ENCODE measurements at regions not wholly inside any gene's neighbourhood (a gene's known extent, or its start where the extent isn't known, plus 50 kb on each side); places are given as distances from the start of the nearest gene placed in this dataset.

GRCh38 chr17:14409292-14409691 is 108.4 kb downstream of the HS3ST3B1 start:
- Histone ChIP-seq H3K4me1 (ENCODE audit: low read length) (no peaks in the 10 kb centered on the region), H3K4me2 (ENCODE audit: low read depth, low read length) (no peak overlapping the region), H3K9me2 (replicated peaks; ENCODE audit: insufficient read depth, low read length) (no peaks in the 10 kb centered on the region), H3K9ac (ENCODE audit: low read length) (no peak overlapping the region), H3K9me3 (replicated peaks; ENCODE audit: insufficient read depth, low read length) (no peaks in the 10 kb centered on the region), H3K4me3 (ENCODE audit: low read length) (no peak overlapping the region), H3K36me3 (replicated peaks; ENCODE audit: insufficient read depth, low read length) (no peaks in the 10 kb centered on the region), H3K79me2 (ENCODE audit: low read length) (no peaks in the 10 kb centered on the region), H2AFZ (ENCODE audit: low read length) (no peak overlapping the region), H3K27me3 (replicated peaks; ENCODE audit: insufficient read depth, low read length) (no peaks in the 10 kb centered on the region), H3K27ac (ENCODE audit: low read length) (no peak overlapping the region), H4K20me1 (ENCODE audit: insufficient read depth, low read length) (no peaks in the 10 kb centered on the region), H3F3A (ENCODE audit: insufficient read depth, low read length) (0 out of 2 replicates have a peak, but pooled peaks cover 2% of the 10 kb centered on the region)
- TF ChIP-seq EZH2phosphoT487 (IDR thresholded peaks at IDR 0.05; ENCODE audit: low read length) = no peak
- TF ChIP-seq, protein P1, sequence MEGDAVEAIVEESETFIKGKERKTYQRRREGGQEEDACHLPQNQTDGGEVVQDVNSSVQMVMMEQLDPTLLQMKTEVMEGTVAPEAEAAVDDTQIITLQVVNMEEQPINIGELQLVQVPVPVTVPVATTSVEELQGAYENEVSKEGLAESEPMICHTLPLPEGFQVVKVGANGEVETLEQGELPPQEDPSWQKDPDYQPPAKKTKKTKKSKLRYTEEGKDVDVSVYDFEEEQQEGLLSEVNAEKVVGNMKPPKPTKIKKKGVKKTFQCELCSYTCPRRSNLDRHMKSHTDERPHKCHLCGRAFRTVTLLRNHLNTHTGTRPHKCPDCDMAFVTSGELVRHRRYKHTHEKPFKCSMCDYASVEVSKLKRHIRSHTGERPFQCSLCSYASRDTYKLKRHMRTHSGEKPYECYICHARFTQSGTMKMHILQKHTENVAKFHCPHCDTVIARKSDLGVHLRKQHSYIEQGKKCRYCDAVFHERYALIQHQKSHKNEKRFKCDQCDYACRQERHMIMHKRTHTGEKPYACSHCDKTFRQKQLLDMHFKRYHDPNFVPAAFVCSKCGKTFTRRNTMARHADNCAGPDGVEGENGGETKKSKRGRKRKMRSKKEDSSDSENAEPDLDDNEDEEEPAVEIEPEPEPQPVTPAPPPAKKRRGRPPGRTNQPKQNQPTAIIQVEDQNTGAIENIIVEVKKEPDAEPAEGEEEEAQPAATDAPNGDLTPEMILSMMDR (IDR thresholded peaks at IDR 0.05; ENCODE audit: low read length) = no peak
- no peak for TF ChIP-seq EZH2 (optimal IDR thresholded peaks at IDR 0.05; ENCODE audit: low read depth, low read length)
- DNase-seq = no peak

DNA sequence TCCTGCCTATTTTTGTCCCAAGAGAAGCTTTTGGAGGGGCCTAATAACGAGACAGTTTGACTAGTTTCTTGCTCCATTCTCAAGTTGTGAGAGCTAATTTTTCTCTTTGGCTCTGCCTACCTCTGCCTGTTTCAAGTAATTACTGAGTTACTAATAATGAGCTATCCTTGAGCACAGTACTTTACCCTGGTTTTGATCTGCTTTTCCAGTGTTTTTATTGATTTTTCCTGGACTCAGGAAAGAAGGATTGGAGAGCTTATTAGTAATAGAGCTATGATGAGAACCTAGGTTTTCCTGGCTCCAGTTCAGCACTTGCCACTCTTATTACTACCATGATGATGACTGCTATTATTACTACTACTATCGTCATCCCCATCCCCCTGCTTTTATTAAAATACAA is 106.7 kb downstream of the HS3ST3B1 start:
- no peaks in the 10 kb centered on the region for H3K36me3 ChIP-seq (replicated peaks; ENCODE audit: insufficient read depth, low read length)
- H3K27me3 ChIP-seq (replicated peaks; ENCODE audit: insufficient read depth, low read length) = no peaks in the 10 kb centered on the region
- no peak overlapping the region for H3K9ac ChIP-seq (ENCODE audit: low read length)
- no peak overlapping the region for H3K4me3 ChIP-seq (ENCODE audit: low read length)
- DNase-seq = no peak
- H3K4me2 ChIP-seq (ENCODE audit: low read depth, low read length) = no peak overlapping the region
- H3K79me2 ChIP-seq (ENCODE audit: low read length) = no peaks in the 10 kb centered on the region
- H3F3A ChIP-seq (ENCODE audit: insufficient read depth, low read length) = 0 out of 2 replicates have a peak, but pooled peaks cover 5% of the 10 kb centered on the region
- no peaks in the 10 kb centered on the region for H3K9me2 ChIP-seq (replicated peaks; ENCODE audit: insufficient read depth, low read length)
- H3K9me3 ChIP-seq (replicated peaks; ENCODE audit: insufficient read depth, low read length) = no peaks in the 10 kb centered on the region
- no peak overlapping the region for H3K27ac ChIP-seq (ENCODE audit: low read length)
- no peaks in the 10 kb centered on the region for H4K20me1 ChIP-seq (ENCODE audit: insufficient read depth, low read length)
- no peak for TF ChIP-seq EZH2 (optimal IDR thresholded peaks at IDR 0.05; ENCODE audit: low read depth, low read length)
- TF ChIP-seq, protein P1 (IDR thresholded peaks at IDR 0.05; ENCODE audit: low read length) = no peak
- TF ChIP-seq EZH2phosphoT487 (IDR thresholded peaks at IDR 0.05; ENCODE audit: low read length) = no peak
- H3K4me1 ChIP-seq (ENCODE audit: low read length) = no peaks in the 10 kb centered on the region; the same call in 1 of the 2 replicates
- no peak overlapping the region for H2AFZ ChIP-seq (ENCODE audit: low read length)

DNA sequence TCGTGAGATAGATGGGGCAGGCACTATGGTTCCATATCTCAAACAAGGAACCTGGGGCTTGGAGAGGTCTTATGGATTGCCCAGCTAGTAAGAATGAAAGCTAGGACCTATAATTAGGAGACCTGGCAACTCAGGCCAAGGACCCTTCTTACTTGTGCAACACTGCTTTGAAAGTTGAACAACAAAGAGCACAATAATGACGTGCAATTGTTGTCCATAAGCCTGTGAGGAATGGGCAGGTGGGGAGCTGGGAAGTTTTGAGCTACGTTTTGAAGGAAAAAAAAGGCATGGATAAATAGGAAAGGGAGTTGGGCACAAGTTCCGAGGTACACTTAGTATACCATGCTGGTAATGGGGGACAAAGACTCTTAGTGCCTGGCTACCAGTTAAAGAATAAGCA is 104.3 kb downstream of the HS3ST3B1 start:
- H3K4me2 ChIP-seq (ENCODE audit: low read depth, low read length) = peak overlapping the region; percentile 37; the same call in 1 of the 2 replicates
- H2AFZ ChIP-seq (ENCODE audit: low read length) = 0 out of 2 replicates have a peak overlapping the region, but pooled peaks have one; percentile 27

More for the DNA sequence above, 104.3 kb downstream of the HS3ST3B1 start:
- Histone ChIP-seq H3K4me3 (ENCODE audit: low read length) (peak overlapping the region; percentile 27; the same call in 1 of the 2 replicates), H3K4me1 (ENCODE audit: low read length) (no peaks in the 10 kb centered on the region; the same call in 1 of the 2 replicates), H3K9me3 (replicated peaks; ENCODE audit: insufficient read depth, low read length) (no peaks in the 10 kb centered on the region), H3K9ac (ENCODE audit: low read length) (peak overlapping the region; percentile 31; the same call in 1 of the 2 replicates), H3K79me2 (ENCODE audit: low read length) (no peaks in the 10 kb centered on the region), H3K9me2 (replicated peaks; ENCODE audit: insufficient read depth, low read length) (no peaks in the 10 kb centered on the region), H4K20me1 (ENCODE audit: insufficient read depth, low read length) (no peaks in the 10 kb centered on the region), H3K36me3 (replicated peaks; ENCODE audit: insufficient read depth, low read length) (no peaks in the 10 kb centered on the region), H3F3A (ENCODE audit: insufficient read depth, low read length) (0 out of 2 replicates have a peak, but pooled peaks cover 5% of the 10 kb centered on the region), H3K27me3 (replicated peaks; ENCODE audit: insufficient read depth, low read length) (no peaks in the 10 kb centered on the region), H3K27ac (ENCODE audit: low read length) (peak overlapping the region; percentile 86)
- DNase-seq = no peak
- no peak for TF ChIP-seq EZH2 (optimal IDR thresholded peaks at IDR 0.05; ENCODE audit: low read depth, low read length)
